ENCODE measurements at regions not wholly inside any gene's neighbourhood (a gene's known extent, or its start where the extent isn't known, plus 50 kb on each side); places are given as distances from the start of the nearest gene placed in this dataset.

DNA sequence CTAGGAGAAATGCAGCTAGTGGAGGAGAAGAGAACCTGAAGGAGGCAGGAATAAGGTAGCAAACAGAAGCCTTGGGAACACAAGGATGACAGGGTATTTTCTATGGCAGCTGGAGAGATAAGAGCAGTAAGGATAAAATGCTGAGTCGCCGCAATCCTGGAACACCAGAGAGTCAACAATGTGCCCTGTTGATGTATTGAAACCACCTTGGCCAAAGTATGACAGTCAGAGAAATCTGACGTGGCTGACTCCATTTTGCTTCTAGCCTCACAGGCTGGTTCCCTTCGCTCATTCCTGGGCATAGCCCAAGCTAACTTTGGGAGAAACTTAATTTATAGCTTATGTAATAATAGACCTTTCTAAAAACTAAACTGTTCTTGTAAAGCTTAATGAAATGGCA lies 56.6 kb upstream of the C4orf54 start:
- Histone ChIP-seq H2AFZ (ENCODE audit: low read length) (no peak overlapping the region), H3K9me3 (ENCODE audit: low read depth, low read length) (no peaks in the 10 kb centered on the region), H3K27ac (ENCODE audit: low read depth, low read length) (no peak overlapping the region), H3K79me2 (ENCODE audit: insufficient read depth, low read length) (no peaks in the 10 kb centered on the region), H3K27me3 (ENCODE audit: insufficient read depth, low read length) (no peaks in the 10 kb centered on the region), H3K36me3 (ENCODE audit: insufficient read depth, low read length) (no peaks in the 10 kb centered on the region), H3K4me3 (ENCODE audit: insufficient read depth, low read length) (no peak overlapping the region), H3K4me2 (ENCODE audit: insufficient read depth, low read length) (no peak overlapping the region), H4K20me1 (ENCODE audit: insufficient read depth, low read length) (no peaks in the 10 kb centered on the region), H3K4me1 (ENCODE audit: insufficient read depth, low read length) (no peaks in the 10 kb centered on the region)
- TF ChIP-seq, protein P1, sequence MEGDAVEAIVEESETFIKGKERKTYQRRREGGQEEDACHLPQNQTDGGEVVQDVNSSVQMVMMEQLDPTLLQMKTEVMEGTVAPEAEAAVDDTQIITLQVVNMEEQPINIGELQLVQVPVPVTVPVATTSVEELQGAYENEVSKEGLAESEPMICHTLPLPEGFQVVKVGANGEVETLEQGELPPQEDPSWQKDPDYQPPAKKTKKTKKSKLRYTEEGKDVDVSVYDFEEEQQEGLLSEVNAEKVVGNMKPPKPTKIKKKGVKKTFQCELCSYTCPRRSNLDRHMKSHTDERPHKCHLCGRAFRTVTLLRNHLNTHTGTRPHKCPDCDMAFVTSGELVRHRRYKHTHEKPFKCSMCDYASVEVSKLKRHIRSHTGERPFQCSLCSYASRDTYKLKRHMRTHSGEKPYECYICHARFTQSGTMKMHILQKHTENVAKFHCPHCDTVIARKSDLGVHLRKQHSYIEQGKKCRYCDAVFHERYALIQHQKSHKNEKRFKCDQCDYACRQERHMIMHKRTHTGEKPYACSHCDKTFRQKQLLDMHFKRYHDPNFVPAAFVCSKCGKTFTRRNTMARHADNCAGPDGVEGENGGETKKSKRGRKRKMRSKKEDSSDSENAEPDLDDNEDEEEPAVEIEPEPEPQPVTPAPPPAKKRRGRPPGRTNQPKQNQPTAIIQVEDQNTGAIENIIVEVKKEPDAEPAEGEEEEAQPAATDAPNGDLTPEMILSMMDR (IDR thresholded peaks at IDR 0.05; ENCODE audit: extremely low read depth, low read depth, low read length), result no peak
- DNase-seq (ENCODE audit: insufficient read length, low spot score, missing footprints), result no peak

DNA sequence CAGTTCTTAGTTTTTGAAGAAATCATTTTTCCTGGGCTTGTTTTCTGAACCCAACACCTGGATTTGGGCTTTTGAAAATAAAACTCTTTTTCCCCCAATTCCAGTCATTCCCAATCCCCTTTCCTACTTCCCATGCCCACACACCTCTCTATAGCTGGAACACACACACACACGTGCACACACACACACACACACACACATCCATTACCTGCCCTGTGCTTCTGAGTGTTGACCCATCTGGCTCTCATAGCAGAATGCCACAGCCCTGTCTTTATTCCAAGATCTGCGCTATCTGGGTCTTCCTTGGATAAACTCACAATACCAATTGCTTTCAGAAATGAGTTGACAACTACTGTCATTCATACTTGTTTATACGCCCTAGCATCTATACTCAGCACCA lies 54.9 kb upstream of the C4orf54 start:
- H3K27me3 ChIP-seq (ENCODE audit: insufficient read depth, low read length), result no peaks in the 10 kb centered on the region
- no peak for DNase-seq (ENCODE audit: insufficient read length, low spot score, missing footprints)
- H4K20me1 ChIP-seq (ENCODE audit: insufficient read depth, low read length), result no peaks in the 10 kb centered on the region
- H3K4me1 ChIP-seq (ENCODE audit: insufficient read depth, low read length), result no peaks in the 10 kb centered on the region
- H3K27ac ChIP-seq (ENCODE audit: low read depth, low read length), result no peak overlapping the region
- H3K9me3 ChIP-seq (ENCODE audit: low read depth, low read length), result no peaks in the 10 kb centered on the region
- TF ChIP-seq, protein P1 (IDR thresholded peaks at IDR 0.05; ENCODE audit: extremely low read depth, low read depth, low read length), result no peak
- H3K79me2 ChIP-seq (ENCODE audit: insufficient read depth, low read length), result no peaks in the 10 kb centered on the region
- no peak overlapping the region for H2AFZ ChIP-seq (ENCODE audit: low read length)
- no peak overlapping the region for H3K4me3 ChIP-seq (ENCODE audit: insufficient read depth, low read length)
- H3K4me2 ChIP-seq (ENCODE audit: insufficient read depth, low read length), result no peak overlapping the region
- no peaks in the 10 kb centered on the region for H3K36me3 ChIP-seq (ENCODE audit: insufficient read depth, low read length)

DNA sequence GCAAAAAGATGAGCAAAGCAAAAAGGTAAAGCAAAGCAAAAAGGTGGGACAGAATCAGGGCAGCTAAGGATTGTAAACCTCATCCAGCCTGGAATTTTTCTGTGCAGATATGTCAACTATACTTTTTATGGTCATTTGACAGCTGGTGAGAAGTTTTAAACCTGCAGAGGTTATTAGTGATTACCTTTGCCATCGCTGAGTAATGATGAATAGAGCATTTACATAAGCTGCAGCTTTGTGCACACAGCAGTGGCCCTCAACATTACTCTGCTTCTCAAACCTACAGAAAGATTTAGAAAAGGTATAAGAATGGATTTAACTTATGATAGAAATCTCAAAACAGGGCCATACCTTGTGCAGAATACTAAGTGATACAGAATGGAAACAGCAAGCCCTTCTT lies 54.5 kb upstream of the C4orf54 start:
- no peaks in the 10 kb centered on the region for H4K20me1 ChIP-seq (ENCODE audit: insufficient read depth, low read length)
- DNase-seq (ENCODE audit: insufficient read length, low spot score, missing footprints), result no peak
- TF ChIP-seq, protein P1 (IDR thresholded peaks at IDR 0.05; ENCODE audit: extremely low read depth, low read depth, low read length), result no peak
- no peaks in the 10 kb centered on the region for H3K9me3 ChIP-seq (ENCODE audit: low read depth, low read length)
- no peaks in the 10 kb centered on the region for H3K27me3 ChIP-seq (ENCODE audit: insufficient read depth, low read length)
- no peak overlapping the region for H2AFZ ChIP-seq (ENCODE audit: low read length)
- no peak overlapping the region for H3K4me2 ChIP-seq (ENCODE audit: insufficient read depth, low read length)
- H3K4me1 ChIP-seq (ENCODE audit: insufficient read depth, low read length), result no peaks in the 10 kb centered on the region
- H3K27ac ChIP-seq (ENCODE audit: low read depth, low read length), result no peak overlapping the region
- no peaks in the 10 kb centered on the region for H3K79me2 ChIP-seq (ENCODE audit: insufficient read depth, low read length)
- H3K36me3 ChIP-seq (ENCODE audit: insufficient read depth, low read length), result no peaks in the 10 kb centered on the region
- no peak overlapping the region for H3K4me3 ChIP-seq (ENCODE audit: insufficient read depth, low read length)

DNA sequence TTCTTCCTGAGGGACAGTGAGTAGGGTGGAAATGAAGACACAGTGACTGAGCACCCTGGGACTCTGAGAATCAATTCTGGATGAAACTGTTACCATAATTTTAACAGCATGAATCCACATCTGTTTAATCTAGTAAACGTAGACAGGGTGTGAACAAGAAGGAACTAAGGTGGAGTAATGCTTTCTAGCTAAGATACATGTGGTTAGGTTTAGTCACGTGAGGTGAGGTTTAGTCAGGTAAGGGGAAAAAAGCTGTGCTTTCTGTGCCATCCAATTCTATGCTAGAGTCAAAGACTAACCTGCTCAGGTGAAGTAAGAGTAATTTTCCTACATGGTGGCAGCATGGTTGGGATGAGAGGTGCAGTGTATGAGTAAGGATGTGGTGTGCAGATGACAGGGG lies 54.0 kb upstream of the C4orf54 start:
- no peaks in the 10 kb centered on the region for H3K79me2 ChIP-seq (ENCODE audit: insufficient read depth, low read length)
- no peaks in the 10 kb centered on the region for H3K36me3 ChIP-seq (ENCODE audit: insufficient read depth, low read length)
- H3K9me3 ChIP-seq (ENCODE audit: low read depth, low read length), result no peaks in the 10 kb centered on the region
- no peaks in the 10 kb centered on the region for H4K20me1 ChIP-seq (ENCODE audit: insufficient read depth, low read length)
- no peaks in the 10 kb centered on the region for H3K27me3 ChIP-seq (ENCODE audit: insufficient read depth, low read length)
- no peaks in the 10 kb centered on the region for H3K4me1 ChIP-seq (ENCODE audit: insufficient read depth, low read length)
- TF ChIP-seq, protein P1 (IDR thresholded peaks at IDR 0.05; ENCODE audit: extremely low read depth, low read depth, low read length), result no peak
- no peak for DNase-seq (ENCODE audit: insufficient read length, low spot score, missing footprints)
- H2AFZ ChIP-seq (ENCODE audit: low read length), result no peak overlapping the region
- no peak overlapping the region for H3K4me3 ChIP-seq (ENCODE audit: insufficient read depth, low read length)
- no peak overlapping the region for H3K27ac ChIP-seq (ENCODE audit: low read depth, low read length)
- no peak overlapping the region for H3K4me2 ChIP-seq (ENCODE audit: insufficient read depth, low read length)
